ENCODE measurements at regions not wholly inside any gene's neighbourhood (a gene's known extent, or its start where the extent isn't known, plus 50 kb on each side); places are given as distances from the start of the nearest gene placed in this dataset.
"Not testable (repeated sequence)": the region's sequence is repeated elsewhere in the genome, so short reads cannot be mapped to it uniquely, and the experiment has no call there.

- no peak for DNase-seq (ENCODE audit: low read depth in 1 of 2, low spot score in 1 of 2)
Measured at GRCh38 chr2:7621018-7621814, 704.0 kb downstream of the RNF144A start.

- DNase-seq (ENCODE audit: low read depth in 1 of 2, low spot score in 1 of 2), result no peak
Measured at GRCh38 chr2:7625392-7626138, 708.4 kb downstream of the RNF144A start.

GRCh38 chr2:7626139-7626537, 708.9 kb downstream of the RNF144A start:
- no peak for DNase-seq (ENCODE audit: low read depth in 1 of 2, low spot score in 1 of 2)

- no peak for DNase-seq (ENCODE audit: low read depth in 1 of 2, low spot score in 1 of 2)
Measured at GRCh38 chr2:7627583-7627982, 710.4 kb downstream of the RNF144A start.

GRCh38 chr2:7632420-7632819, 715.2 kb downstream of the RNF144A start:
- no peak for DNase-seq (ENCODE audit: low read depth in 1 of 2, low spot score in 1 of 2)

- no peak for DNase-seq (ENCODE audit: low read depth in 1 of 2, low spot score in 1 of 2)
Measured at GRCh38 chr2:7633566-7634153, 716.4 kb downstream of the RNF144A start.

GRCh38 chr2:7634409-7634808, 717.2 kb downstream of the RNF144A start:
- no peak for DNase-seq (ENCODE audit: low read depth in 1 of 2, low spot score in 1 of 2)

- no peak for DNase-seq (ENCODE audit: low read depth in 1 of 2, low spot score in 1 of 2)
Measured at GRCh38 chr2:7639476-7639875, 722.3 kb downstream of the RNF144A start.

- DNase-seq (ENCODE audit: low read depth in 1 of 2, low spot score in 1 of 2), result not testable (repeated sequence)
Measured at GRCh38 chr2:7641272-7641671, 724.1 kb downstream of the RNF144A start.

- no peak for DNase-seq (ENCODE audit: low read depth in 1 of 2, low spot score in 1 of 2)
Measured at GRCh38 chr2:7646024-7646423, 728.8 kb downstream of the RNF144A start.

GRCh38 chr2:7646661-7647060, 729.4 kb downstream of the RNF144A start:
- DNase-seq (ENCODE audit: low read depth in 1 of 2, low spot score in 1 of 2), result no peak

GRCh38 chr2:7648221-7648795, 731.1 kb downstream of the RNF144A start:
- DNase-seq (ENCODE audit: low read depth in 1 of 2, low spot score in 1 of 2), result no peak

GRCh38 chr2:7649461-7650228, 732.4 kb downstream of the RNF144A start:
- no peak for DNase-seq (ENCODE audit: low read depth in 1 of 2, low spot score in 1 of 2)

- DNase-seq (ENCODE audit: low read depth in 1 of 2, low spot score in 1 of 2), result no peak
Measured at GRCh38 chr2:7653617-7654016, 736.4 kb downstream of the RNF144A start.

- no peak for DNase-seq (ENCODE audit: low read depth in 1 of 2, low spot score in 1 of 2)
Measured at GRCh38 chr2:7655629-7656028, 738.4 kb downstream of the RNF144A start.

- not testable (repeated sequence) for DNase-seq (ENCODE audit: low read depth in 1 of 2, low spot score in 1 of 2)
Measured at GRCh38 chr2:7657526-7657925, 740.3 kb downstream of the RNF144A start.

- no peak for DNase-seq (ENCODE audit: low read depth in 1 of 2, low spot score in 1 of 2)
Measured at GRCh38 chr2:7658486-7658885, 741.3 kb downstream of the RNF144A start.

- DNase-seq (ENCODE audit: low read depth in 1 of 2, low spot score in 1 of 2), result no peak
Measured at GRCh38 chr2:7660816-7661215, 743.6 kb downstream of the RNF144A start.

GRCh38 chr2:7661502-7661901, 744.3 kb downstream of the RNF144A start:
- no peak for DNase-seq (ENCODE audit: low read depth in 1 of 2, low spot score in 1 of 2)

- DNase-seq (ENCODE audit: low read depth in 1 of 2, low spot score in 1 of 2), result no peak
Measured at GRCh38 chr2:7665880-7666279, 748.7 kb downstream of the RNF144A start.
